Tibial nerve (tissue), 4 donors: ENCODE measurements at regions not wholly inside any gene's neighbourhood (a gene's known extent, or its start where the extent isn't known, plus 50 kb on each side); places are given as distances from the start of the nearest gene placed in this dataset.

Experiments
- CTCF ChIP-seq, 5 experiments: fragments of 200-600 bp in 3 of 5; fragments of 450-650 bp in 2 of 5; sonication (generic) in 3 of 5; IDR thresholded peaks; one replicate each; pipeline ENCODE4 v1.5.1; 2016 to 2019; ENCODE audit warnings: antibody characterized with exemption in 5 of 5, mild to moderate bottlenecking in 3 of 5, moderate library complexity in 2 of 5
- EP300 ChIP-seq, 2 donors: sonication (generic); formaldehyde crosslinking; IDR thresholded peaks; one replicate each; pipeline ENCODE4 v1.6.1; 2017; ENCODE audit warnings: antibody characterized with exemption in 2 of 2, mild to moderate bottlenecking in 1 of 2
- POLR2A ChIP-seq, 2 donors: fragments of 450-650 bp; IDR thresholded peaks; one replicate each; pipeline ENCODE4 v1.6.1; 2017; ENCODE audit warnings: antibody characterized with exemption in 2 of 2, mild to moderate bottlenecking in 2 of 2, moderate library complexity in 2 of 2

- no peak for TF ChIP-seq POLR2A (IDR thresholded peaks at IDR 0.05)
- TF ChIP-seq CTCF (IDR thresholded peaks at IDR 0.05): no peak
- no peak for TF ChIP-seq EP300 (IDR thresholded peaks at IDR 0.05)
Observed at GRCh38 chr4:111618908-111619307, 526.3 kb upstream of the FAM241A start.
